Germinal center (tissue), 1 donor: ENCODE measurements at regions not wholly inside any gene's neighbourhood (a gene's known extent, or its start where the extent isn't known, plus 50 kb on each side); places are given as distances from the start of the nearest gene placed in this dataset.
"Not testable (repeated sequence)": the region's sequence is repeated elsewhere in the genome, so short reads cannot be mapped to it uniquely, and the experiment has no call there.

Source experiments
- DNase-seq: peaks from one replicate; pipeline ENCODE4 v3.0.0; 2012; ENCODE audit warnings: mixed read lengths, low spot score

- DNase-seq: not testable (repeated sequence)
These were observed 103.6 kb upstream of the NUDT6 start for GRCh38 chr4:123026015-123026414.

- DNase-seq: no peak
These were observed 109.3 kb upstream of the NUDT6 start for GRCh38 chr4:123031664-123032063.

- no peak for DNase-seq
These were observed 111.6 kb upstream of the NUDT6 start for GRCh38 chr4:123034023-123034422.

- DNase-seq: no peak
These were observed 112.8 kb upstream of the NUDT6 start for GRCh38 chr4:123035239-123035638.

- DNase-seq: no peak
These were observed 115.4 kb upstream of the NUDT6 start for GRCh38 chr4:123037804-123038203.

- DNase-seq: no peak
These were observed 119.7 kb upstream of the NUDT6 start for GRCh38 chr4:123042095-123042494.

GRCh38 chr4:123043013-123043412, 120.6 kb upstream of the NUDT6 start:
- no peak for DNase-seq

- DNase-seq: no peak
These were observed 121.5 kb upstream of the NUDT6 start for GRCh38 chr4:123043793-123044425.

- no peak for DNase-seq
These were observed 123.7 kb upstream of the NUDT6 start for GRCh38 chr4:123046096-123046495.

- DNase-seq: no peak
These were observed 127.6 kb upstream of the NUDT6 start for GRCh38 chr4:123050018-123050417.

GRCh38 chr4:123052007-123052406, 129.6 kb upstream of the NUDT6 start:
- no peak for DNase-seq

GRCh38 chr4:123055943-123056342, 133.5 kb upstream of the NUDT6 start:
- DNase-seq: no peak

- no peak for DNase-seq
These were observed 137.8 kb upstream of the NUDT6 start for GRCh38 chr4:123060039-123060770.

GRCh38 chr4:123064390-123064789, 142.0 kb upstream of the NUDT6 start:
- no peak for DNase-seq

- DNase-seq: no peak
These were observed 145.7 kb upstream of the NUDT6 start for GRCh38 chr4:123068081-123068480.

GRCh38 chr4:123072060-123072459, 149.7 kb upstream of the NUDT6 start:
- no peak for DNase-seq

GRCh38 chr4:123073650-123074049, 151.3 kb upstream of the NUDT6 start:
- DNase-seq: peak; percentile 14

- no peak for DNase-seq
These were observed 154.9 kb upstream of the NUDT6 start for GRCh38 chr4:123077330-123077729.

- no peak for DNase-seq
These were observed 159.6 kb upstream of the NUDT6 start for GRCh38 chr4:123081971-123082370.

- DNase-seq: no peak
These were observed 161.2 kb upstream of the NUDT6 start for GRCh38 chr4:123083646-123084045.

- DNase-seq: no peak
These were observed 166.1 kb upstream of the NUDT6 start for GRCh38 chr4:123088501-123088900.

GRCh38 chr4:123090886-123091285, 168.5 kb upstream of the NUDT6 start:
- no peak for DNase-seq

- DNase-seq: no peak
These were observed 170.2 kb upstream of the NUDT6 start for GRCh38 chr4:123092586-123092985.

GRCh38 chr4:123093236-123093635, 170.8 kb upstream of the NUDT6 start:
- no peak for DNase-seq
